GM18520 (cell line): ENCODE measurements at regions not wholly inside any gene's neighbourhood (a gene's known extent, or its start where the extent isn't known, plus 50 kb on each side); places are given as distances from the start of the nearest gene placed in this dataset.

ENCODE experiments used
- ATAC-seq: cut with Tn5 transposase; IDR thresholded peaks from one replicate; pipeline ENCODE4 v1.9.1; 2021; ENCODE audit not compliant: unreplicated experiment

DNA sequence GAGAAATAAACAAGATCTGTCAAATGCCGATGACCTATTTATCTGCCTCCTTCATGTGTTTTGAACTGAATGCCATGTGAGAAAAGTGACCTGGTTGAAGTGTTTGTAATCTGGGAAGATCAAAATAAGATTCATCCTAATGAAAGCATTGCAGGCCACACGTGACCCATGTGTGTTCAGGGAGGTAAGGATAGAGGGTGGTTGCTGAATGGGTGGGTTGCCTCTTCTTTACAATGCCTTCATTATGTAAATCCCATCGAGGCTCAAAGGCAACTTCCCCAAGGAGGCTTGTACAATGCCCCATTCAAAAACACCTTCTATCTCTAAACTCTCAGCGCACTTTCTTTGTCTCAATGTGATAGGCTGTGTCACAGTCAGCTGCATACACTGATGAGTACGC is 273.1 kb downstream of the LRATD1 start:
- no peak for ATAC-seq

DNA sequence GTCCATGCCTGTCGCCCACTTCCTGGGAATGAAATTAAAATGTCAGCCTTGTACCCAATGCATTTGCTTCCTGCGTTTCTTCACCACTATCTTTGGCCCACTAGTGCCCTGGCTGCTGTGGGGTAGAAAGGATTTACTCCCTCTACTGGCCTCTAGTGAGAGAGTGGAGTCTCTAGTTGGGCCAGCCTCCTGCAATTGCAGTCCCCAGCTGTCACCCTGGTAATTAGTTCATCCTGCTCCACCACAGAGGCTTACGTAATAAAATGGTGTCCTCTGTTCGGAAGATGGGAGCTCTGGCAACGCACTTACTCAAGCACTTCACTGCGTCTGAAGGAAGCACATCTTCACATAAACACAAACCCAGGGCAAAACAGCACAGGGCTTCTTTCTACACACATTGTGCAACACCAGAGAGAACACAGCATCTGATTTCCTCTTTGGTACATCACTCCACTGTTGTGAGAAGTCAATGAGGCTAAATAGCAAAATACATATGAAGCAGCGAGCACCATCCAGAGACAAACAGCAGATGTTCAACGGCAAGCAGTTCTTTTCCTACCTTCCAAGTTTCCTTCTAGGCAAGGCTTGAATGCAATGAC is 274.6 kb downstream of the LRATD1 start:
- ATAC-seq = no peak

DNA sequence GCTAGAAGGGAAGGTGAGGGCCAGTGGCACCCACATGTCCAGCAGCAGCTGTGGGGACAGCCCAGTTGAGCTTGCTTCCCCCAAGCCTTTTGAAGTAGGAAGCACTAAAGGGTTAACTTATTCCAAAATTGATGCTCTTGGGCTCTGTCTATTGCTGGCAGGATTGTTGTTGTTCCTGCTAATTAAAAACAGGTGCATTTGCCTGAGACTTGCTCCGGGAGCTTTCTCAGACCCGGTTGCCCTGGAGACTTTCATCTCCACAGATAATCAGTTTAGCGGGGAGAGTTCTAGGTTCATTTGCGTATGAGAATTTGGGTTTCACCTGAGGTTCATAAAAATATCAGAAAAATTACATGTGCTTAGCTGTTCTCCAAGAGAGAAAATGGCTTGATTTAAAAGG is 277.3 kb downstream of the LRATD1 start:
- no peak for ATAC-seq

DNA sequence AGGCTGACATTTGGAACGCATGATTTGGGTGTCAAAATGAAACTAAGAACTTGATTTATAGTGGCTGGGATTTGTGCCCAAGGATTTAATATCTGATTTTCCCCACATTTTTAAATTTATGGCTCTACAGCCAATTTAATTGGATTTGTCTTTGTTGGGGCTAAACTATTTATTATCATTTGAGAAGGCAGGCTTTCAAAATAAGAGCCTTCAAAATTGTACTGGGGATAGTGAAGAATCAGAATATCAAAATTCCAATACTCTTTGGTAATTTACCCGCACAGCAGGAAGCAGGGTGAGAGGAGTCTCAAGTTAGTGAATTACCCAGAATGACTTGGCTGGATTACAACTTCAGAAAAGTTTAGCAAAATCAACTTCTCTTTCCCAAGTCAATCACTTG is 278.1 kb downstream of the LRATD1 start:
- ATAC-seq = no peak

DNA sequence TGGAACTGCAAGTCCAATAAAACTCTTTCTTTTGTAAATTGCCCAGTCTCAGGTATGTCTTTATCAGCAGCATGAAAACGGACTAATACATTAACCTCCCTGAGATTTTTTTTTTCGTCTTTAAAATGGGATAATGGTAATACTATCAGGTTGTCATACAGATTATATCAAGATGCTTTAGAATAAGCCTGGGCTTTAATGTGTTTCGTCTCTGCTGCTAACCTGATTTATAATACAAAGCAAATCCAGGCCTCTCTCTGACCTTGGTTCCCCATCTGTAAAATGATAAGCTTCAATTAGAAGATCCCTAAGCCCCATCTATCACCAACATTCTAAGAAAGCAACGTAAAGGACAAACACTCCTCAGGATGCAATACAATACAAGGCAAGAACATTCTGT is 283.5 kb downstream of the LRATD1 start:
- ATAC-seq = no peak

DNA sequence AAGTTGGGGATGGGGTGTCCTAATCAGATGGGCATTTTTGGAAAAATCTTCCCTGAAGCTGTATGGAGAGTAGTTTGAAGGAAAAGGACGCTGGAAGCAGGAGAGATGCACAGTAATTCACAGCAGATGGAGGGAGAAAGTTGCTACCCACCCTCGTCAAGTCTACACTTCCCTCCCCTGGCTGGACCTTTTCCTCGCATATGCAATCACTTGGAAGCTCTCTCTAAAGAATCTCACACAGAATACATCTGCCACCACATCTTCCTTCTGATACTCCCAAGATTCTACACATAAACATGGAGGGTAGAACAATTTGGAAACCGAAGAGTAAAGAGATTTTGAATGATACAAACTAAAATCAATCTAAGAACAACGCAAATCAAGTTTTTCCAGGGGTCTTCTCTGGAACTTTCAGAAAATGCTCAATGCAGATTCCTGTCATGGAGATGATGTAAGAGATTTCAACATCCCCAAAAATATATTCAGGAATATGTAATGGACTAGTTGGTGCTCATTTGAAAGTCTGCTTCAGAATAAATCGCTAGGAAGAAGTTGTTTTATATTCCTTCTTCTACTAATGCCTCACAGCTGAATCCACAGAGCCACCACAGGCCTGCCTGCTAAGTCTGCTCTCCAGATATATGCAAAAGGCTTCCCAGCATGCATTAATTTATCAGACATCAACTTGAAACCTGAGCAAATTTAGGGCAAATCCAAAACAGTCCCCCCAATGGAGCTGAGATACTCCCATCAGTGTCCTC is 291.5 kb downstream of the LRATD1 start:
- ATAC-seq = no peak

DNA sequence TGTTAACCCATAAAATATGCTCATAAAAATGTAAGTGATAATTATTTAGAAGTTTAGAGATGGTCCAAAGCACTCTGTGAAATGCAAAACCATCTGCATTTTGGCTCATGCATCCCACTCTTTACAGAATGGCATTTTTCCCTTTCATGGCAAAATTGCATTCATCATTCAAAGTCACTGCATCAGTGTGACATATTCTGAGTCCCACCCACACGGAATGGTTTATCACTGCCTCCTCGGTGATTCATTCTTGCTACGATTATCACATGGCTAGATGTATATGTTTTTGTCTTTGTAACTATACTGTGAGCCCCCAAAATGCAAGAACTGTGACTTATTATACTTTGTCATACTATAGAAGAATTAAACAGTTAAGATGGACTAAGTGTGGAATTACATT is 293.0 kb downstream of the LRATD1 start:
- no peak for ATAC-seq

DNA sequence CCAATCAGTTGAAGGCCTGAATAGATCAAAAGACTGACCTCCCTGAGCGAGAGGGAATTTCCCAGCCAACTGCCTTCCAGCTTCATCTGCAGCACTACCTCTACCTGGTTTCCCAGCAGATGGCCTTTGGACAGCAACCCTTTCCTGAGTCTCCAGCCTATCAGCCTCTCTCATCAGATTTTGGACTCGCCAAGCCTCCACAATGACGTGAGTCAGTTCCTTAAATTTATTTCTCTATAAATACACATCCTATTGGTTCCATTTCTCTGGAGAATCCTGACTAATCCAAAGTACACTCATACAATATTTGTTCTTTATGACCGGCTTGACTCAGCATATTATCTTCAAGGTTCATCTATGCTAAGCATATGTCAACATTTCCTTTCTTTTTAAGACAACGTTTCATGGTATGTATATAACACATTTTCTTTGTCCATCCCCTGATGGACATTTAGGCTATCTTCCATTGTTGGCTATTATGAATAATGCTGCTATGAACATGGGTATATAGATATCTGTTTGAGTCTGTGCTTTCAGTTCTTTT is 294.6 kb downstream of the LRATD1 start:
- no peak for ATAC-seq

DNA sequence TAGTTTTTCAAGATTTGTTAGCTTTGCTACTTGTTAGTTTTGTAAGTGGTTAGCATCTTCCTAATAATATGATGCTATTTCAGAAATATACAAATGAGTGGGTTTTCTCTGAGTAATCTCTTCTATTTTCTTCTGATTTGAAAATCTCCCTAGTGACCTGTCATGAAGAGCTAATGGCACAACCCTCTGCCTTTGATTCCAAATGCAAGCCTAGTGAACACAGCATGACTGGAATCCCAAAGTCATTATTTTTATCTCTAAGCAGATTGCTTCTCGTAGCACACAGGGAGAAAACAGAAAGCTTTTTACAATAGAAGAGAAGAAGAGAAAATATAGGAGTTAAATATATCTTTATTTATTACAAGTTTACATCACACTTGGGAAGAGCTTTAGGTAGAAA is 295.5 kb downstream of the LRATD1 start:
- no peak for ATAC-seq

DNA sequence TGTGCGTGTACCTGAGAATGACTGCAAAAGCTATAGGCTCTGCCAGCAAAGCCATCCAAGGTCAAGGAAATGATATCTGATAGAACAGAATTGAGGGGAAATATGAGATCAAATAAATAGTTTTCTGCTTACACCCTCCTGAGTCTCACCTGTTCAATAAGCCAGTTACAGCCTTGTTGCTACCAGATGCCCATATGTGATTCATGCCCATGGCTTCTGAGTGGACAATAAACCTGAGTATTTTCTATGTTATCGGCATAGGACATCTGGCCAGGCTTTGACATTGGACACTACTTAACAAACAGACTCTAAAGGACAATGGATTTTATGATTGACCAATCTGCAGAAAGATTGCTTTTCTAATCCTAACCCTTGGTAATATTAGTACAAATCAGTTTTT is 297.9 kb downstream of the LRATD1 start:
- no peak for ATAC-seq

DNA sequence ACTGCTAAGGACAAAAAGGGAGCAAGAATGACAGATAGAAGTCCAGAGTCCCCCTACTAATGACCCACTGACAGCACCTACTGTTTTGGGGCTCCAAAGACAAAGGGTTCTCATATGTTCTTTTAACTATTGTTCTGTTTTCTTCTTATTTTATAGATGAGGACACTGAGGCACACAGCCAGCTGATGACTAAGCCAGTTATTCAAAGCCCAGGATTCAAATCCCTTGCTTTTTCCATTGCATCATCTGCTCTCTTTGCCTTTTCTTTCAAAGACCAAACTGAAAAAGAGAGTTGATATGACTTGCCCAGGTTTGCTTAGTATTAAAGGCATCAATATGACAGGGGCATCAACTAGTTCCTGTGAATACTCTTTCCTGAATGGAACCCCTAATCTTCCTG is 299.8 kb downstream of the LRATD1 start:
- no peak for ATAC-seq

DNA sequence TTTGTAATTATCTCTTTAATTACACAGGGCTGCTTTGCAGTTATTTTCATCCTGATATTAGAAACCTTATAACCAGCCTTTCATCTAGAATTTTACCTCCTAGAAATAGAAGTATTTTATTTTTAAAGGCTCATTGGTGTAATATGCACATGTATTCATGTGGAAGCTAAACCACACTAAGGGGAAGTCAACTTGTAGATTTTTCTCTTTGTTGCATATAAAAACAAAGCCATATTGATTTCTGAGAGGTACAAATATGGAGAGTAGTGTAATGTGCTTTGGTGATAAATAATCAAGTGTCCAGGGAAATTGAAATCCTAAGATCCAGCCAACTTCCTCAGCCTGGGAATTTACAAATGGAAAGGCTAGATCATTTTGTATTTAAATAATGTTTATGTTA is 301.2 kb downstream of the LRATD1 start:
- no peak for ATAC-seq

DNA sequence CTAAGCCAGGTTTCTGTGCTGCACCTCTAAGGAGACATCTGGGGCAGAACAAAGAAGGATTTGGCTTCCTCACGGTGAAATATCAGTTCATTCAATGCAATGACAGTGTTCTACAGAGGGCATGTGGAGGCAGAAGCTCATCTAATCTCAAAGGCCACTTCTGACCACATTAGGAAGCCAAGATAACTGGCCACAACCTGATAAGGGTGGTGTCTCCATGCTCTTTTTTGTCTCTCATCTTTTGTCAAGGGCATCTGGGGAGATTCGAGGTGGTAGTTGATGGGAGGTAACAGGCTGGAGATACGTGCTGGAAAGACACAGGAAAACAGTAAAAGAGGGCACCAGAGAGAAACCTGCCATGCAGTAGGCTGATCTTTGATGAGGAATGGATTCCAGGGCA is 303.9 kb downstream of the LRATD1 start:
- ATAC-seq = no peak

DNA sequence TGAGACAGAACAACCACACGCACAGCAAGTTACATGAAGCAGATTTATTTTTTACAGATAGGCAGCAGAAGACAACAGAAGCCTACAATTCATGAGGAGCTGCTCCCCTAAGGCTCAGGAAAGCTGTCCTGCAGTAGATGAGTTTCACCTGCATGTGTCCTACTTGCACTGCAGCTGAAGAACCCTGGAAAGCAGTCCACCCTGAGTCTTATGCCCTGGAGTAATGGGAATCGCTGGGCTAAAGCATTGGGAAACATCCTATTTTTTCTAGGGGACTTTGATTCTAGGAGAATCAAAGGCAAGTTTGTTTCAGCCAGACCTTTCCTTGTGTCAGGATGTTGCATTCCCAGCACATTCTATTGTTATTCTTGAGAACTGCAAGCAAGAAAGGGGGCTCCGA is 304.8 kb downstream of the LRATD1 start:
- no peak for ATAC-seq

DNA sequence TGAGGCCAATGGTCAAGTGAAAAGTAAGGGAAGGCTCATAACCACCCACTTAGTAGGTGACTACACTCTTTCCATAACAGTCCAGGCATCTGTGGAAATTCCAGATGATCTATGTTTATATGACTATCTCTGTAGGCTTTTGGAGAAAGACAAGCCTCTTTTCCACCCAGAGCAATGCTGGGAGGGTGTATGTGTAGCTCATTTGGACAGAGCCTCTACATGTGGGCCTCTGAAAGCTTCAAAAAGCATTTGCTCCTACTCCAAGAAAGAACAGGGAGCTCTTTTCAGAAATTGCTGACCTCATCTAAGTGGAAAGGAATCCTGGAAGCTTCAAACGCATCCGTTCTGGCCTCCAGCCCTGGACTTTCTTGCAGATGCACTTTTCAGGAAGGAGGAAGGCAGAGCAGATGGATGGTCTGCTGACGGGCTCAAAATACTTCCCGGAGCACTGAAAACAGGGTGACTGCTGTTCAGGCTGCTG is 308.7 kb downstream of the LRATD1 start:
- ATAC-seq = no peak

DNA sequence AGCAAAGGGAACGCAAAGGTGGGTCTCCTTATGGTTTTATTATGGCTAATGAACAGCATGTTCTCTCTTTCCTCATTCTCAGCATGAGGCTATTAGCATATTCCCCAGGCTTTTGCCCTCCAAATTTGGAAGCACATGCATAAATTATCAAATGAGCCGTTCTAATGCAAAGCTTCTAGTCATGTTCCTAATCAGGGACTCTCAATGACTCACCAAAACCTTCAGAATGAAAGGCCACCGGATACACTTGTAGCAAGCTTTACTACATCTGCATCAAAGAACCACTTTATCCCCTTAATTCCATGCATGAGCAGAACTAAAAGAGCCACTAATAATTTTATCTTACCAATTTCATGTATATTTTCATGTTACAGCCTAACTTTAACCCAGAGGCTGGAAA is 310.5 kb downstream of the LRATD1 start:
- ATAC-seq = no peak

DNA sequence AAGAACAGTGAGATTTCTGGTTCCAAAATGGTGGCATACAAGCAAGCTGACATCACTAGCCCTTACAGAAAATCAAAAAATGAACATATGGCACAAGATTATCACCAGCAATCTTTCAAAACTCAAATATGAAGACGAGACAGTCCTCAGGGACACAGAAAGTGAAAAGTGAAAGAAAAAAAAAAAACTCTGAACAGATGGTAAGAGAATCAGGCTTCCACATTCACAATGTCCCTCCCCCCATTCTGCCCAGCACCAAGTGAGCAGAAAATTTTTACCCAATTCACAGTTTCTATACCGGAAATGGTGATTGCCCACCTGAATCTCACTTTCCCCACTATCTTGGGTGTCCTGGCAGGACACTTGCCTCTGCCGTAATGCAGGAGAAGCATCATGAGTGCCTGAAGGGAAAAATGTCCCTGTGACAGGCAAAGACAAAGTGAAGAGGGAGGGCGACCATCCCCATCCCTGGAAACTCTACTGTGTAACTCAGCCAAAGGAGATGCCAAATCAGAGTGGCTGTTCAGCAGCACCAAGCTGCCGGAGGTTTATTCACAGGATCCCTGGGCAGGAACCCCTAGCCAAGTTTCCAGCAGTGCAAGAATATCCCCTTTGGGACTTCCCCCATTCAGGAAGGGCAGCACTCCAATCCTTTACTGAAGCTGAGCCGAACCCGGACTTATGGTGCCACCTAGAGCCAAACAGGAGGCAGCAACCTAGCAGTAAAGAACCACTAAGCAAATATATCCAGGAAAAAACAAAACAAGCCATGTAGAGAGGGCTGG is 312.2 kb downstream of the LRATD1 start:
- peak; percentile 45 for ATAC-seq

DNA sequence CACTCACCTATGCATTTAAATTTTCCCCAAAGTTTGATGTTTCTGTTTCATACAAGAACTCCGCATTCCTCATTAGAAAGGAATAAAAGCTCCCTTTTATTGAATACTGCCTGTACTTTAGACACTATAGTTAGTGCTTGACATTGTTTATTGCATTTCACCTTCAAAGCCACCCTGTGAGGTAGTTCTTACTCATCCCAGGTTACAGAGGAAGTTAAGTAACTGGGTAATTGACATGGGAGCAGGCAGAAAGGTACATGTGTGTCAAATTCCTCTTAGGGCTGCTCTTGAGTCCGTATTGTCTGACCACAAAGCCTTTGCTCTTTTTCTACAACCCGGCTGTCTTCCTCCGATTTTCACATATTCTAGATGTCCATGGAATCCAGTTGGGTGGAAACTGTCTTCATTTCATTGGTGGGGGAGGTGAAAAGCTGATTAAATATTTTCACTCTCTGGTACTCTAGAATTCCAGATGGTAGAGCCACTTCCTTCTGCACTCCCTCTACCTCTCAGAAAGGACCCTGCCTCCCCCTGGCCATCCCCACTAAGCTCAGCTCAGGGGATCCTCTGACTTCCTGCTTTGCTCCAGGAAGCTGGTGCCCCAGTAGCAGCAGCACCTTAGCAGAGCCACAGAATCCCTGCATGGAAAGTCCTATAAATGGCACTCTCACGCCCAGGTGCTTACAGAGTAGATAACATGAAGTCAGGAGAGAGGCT is 319.2 kb downstream of the LRATD1 start:
- ATAC-seq = no peak

DNA sequence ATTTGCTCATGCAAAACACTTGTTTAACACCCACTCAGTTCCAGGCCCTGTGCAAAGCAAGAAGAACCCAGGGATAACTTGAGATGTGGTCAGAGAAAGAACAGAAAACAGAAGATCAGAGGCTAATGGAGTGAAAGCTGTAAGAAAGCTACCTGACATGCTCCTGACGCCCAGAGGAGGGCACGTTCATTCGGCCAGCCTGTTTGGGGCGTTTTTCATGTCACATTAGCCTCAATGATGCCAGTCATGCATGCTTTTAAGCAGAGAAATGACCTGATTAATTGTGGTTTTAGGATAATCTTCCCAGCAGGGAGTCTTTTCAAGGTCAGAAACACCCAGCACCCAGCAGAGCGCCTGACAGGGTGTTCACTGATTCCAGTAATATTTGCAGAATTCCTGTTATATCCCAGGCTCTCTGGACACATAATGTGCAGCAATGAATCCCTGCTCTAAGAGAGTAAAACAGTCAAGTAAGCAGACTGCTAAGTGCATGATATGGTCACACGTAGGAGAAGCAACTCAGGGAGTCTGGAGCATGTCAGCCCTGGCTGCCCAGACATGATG is 320.0 kb downstream of the LRATD1 start:
- no peak for ATAC-seq

DNA sequence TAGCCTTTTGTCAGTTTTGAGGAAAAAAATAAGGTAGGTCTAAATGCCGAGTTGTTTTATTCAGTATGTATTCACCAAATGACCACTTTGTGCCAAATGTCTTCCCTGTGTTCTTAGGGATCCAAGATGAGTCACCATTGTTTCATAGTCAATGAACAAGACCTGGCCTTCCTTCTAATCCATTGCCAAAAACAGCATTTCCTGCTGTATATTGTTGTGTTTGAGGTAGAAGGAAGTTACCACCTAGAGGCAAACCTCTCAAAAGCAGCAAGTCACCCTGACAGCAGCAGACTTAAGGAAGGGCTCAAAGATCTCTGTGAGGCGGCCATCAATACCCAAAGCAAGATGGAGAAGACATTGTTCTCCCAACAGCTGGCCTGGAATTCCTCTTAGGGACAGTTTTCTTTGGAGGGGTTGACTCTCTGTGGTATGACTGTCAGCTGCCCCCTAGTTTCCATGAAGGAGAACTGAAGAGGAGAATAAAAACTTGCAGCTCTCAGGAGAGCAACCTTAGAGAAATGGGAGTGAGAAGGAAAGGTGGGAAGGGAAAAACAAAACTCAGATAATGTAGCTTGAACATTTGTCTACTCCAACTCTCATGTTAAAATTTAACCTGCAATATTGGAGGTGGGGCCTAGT is 328.3 kb downstream of the LRATD1 start:
- ATAC-seq = no peak
